ENCODE measurements at regions not wholly inside any gene's neighbourhood (a gene's known extent, or its start where the extent isn't known, plus 50 kb on each side); places are given as distances from the start of the nearest gene placed in this dataset.

DNA sequence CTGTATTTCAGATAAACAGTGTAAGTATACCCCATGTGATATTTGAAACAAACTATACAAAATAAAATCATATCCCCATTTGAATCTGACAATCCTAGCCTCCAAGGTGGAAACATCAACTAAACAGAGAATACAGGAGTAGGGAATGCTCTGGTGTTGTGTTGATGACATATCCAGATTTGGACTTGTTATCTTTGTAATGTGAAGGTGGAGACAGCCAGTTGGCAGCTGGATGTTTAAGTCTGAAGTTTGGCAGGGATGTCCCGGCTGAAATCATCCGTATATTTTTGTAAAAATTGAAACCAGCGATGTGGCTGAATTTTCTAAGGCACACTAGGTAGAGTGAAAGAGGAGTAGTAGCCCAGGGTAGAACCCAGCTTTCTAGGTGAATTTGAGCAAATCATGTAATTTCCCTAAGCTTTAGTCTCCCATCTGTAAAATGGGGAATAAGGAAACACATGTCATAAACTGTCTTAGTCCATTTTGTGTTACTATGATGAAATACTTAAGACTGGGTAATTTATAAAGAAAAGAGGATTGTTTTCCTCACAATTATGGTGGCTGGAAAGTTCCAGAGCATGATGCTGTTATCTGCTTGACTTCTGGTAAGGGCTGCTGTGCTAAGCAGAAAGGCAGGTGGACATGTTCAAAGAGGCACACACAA, 246.6 kb upstream of the APCDD1 start:
- TF ChIP-seq CTCF (IDR thresholded peaks at IDR 0.05) (no peak), POLR2AphosphoS5 (IDR thresholded peaks at IDR 0.05) (no peak), POLR2A (IDR thresholded peaks at IDR 0.05) (no peak)
